B cell (primary cell): ENCODE measurements at regions not wholly inside any gene's neighbourhood (a gene's known extent, or its start where the extent isn't known, plus 50 kb on each side); places are given as distances from the start of the nearest gene placed in this dataset.

ENCODE experiments used
- ATAC-seq: fragments of 200-7000 bp; cut with Tn5 transposase; one replicate; pipeline ENCODE4 v1.10.0; 2021; ENCODE audit warnings: low read depth, mild to moderate bottlenecking, moderate number of reproducible peaks, moderate library complexity
- CTCF ChIA-PET: fragments of 350-600 bp; sonication (Branson Sonifier 250); formaldehyde crosslinking; loops from one replicate; lab custom pipeline; 2021; ENCODE audit warnings: antibody characterized with exemption, inconsistent platforms; lab: Charles Lee
- POLR2A ChIA-PET: fragments of 350-600 bp; sonication (Branson Sonifier 250); formaldehyde crosslinking; loops from one replicate; lab custom pipeline; 2021; ENCODE audit warnings: antibody characterized with exemption; lab: Charles Lee
- DNase-seq: peaks from one replicate; pipeline ENCODE4 v3.0.0; 2013
- H2AFZ ChIP-seq: 2 replicates; pipeline ENCODE4 v1.6.1; 2012; ENCODE audit warnings: mild to moderate bottlenecking, low read depth, low read length; ENCODE audit not compliant: insufficient read depth, poor library complexity, severe bottlenecking
- H3K27ac ChIP-seq, 2 donors: 1 replicate in 1 of 2; 2 replicates in 1 of 2; pipeline ENCODE4 v1.5.1; 2012 to 2013; ENCODE audit warnings: low read length in 2 of 2, mild to moderate bottlenecking in 2 of 2, moderate library complexity in 1 of 2
- H3K27me3 ChIP-seq, 4 experiments: fragments of 200-600 bp in 1 of 4; sonication (generic) in 1 of 4; replicated peaks in 1 of 4; 1 replicate in 2 of 4; 2 replicates in 2 of 4; pipeline versions ENCODE4 v1.6.1 to v1.7.0; 2013 to 2016; ENCODE audit warnings: low read length in 3 of 4, mild to moderate bottlenecking in 2 of 4, mixed read lengths in 1 of 4, moderate library complexity in 1 of 4; ENCODE audit not compliant: insufficient read depth in 4 of 4, control insufficient read depth in 3 of 4; ENCODE audit errors: control extremely low read depth in 1 of 4
- H3K36me3 ChIP-seq, 2 experiments: replicated peaks in 1 of 2; 1 replicate in 1 of 2; 2 replicates in 1 of 2; pipeline versions ENCODE4 v1.6.1 to v1.7.1; 2013; ENCODE audit warnings: low read length in 1 of 2; ENCODE audit not compliant: insufficient read depth in 2 of 2, control insufficient read depth in 1 of 2; ENCODE audit errors: control extremely low read depth in 1 of 2, extremely low read depth in 1 of 2
- H3K4me1 ChIP-seq, 2 donors: fragments of 200-600 bp in 1 of 2; sonication (generic) in 1 of 2; 1 replicate in 1 of 2; 2 replicates in 1 of 2; pipeline versions ENCODE4 v1.5.1 to v1.6.1; 2013 to 2017; ENCODE audit warnings: low read length in 2 of 2; ENCODE audit not compliant: control insufficient read depth in 2 of 2, insufficient read depth in 2 of 2
- H3K4me2 ChIP-seq: replicated peaks from 2 replicates; pipeline ENCODE3; 2012; ENCODE audit warnings: mild to moderate bottlenecking, low read depth, low read length; ENCODE audit not compliant: poor library complexity, severe bottlenecking
- H3K4me3 ChIP-seq, 5 experiments: fragments of 200-600 bp in 1 of 5; sonication (generic) in 1 of 5; 1 replicate in 3 of 5; 2 replicates in 2 of 5; pipeline versions ENCODE4 v1.5.1 to v1.7.0; 2011 to 2016; ENCODE audit warnings: low read length in 4 of 5, mild to moderate bottlenecking in 4 of 5, low read depth in 2 of 5, control low read depth in 1 of 5, moderate library complexity in 1 of 5; ENCODE audit not compliant: insufficient read depth in 1 of 5; ENCODE audit errors: control extremely low read depth in 1 of 5, extremely low read depth in 1 of 5
- H3K79me2 ChIP-seq: fragments of 200-600 bp; sonication (generic); one replicate; pipeline ENCODE4 v1.6.0; 2016; ENCODE audit warnings: low read length; ENCODE audit not compliant: control insufficient read depth, insufficient read depth
- H3K9ac ChIP-seq: fragments of 200-600 bp; sonication (generic); 2 replicates; pipeline ENCODE4 v1.6.1; 2017; ENCODE audit warnings: mild to moderate bottlenecking, low read length, moderate library complexity
- H3K9me3 ChIP-seq, 3 donors: one replicate each; pipeline versions ENCODE4 v1.6.1 to v1.7.1; 2013; ENCODE audit warnings: low read length in 2 of 3; ENCODE audit not compliant: control insufficient read depth in 2 of 3, insufficient read depth in 1 of 3; ENCODE audit errors: control extremely low read depth in 1 of 3
- H4K20me1 ChIP-seq: 2 replicates; pipeline ENCODE4 v1.6.0; 2012; ENCODE audit warnings: mild to moderate bottlenecking, low read length; ENCODE audit not compliant: insufficient read depth, control insufficient read depth, poor library complexity, severe bottlenecking
- H3K27ac Mint-ChIP-seq: one replicate; pipeline ENCODE4 v1.8.0; 2021; ENCODE audit warnings: mixed read lengths
- H3K27me3 Mint-ChIP-seq: one replicate; pipeline ENCODE4 v1.8.0; 2021; ENCODE audit warnings: mixed read lengths
- H3K4me1 Mint-ChIP-seq: one replicate; pipeline ENCODE4 v1.8.0; 2021; ENCODE audit warnings: mixed read lengths
- H3K4me3 Mint-ChIP-seq: one replicate; pipeline ENCODE4 v1.8.0; 2021; ENCODE audit warnings: mixed read lengths
- H3K9me3 Mint-ChIP-seq: one replicate; pipeline ENCODE4 v1.8.0; 2022; ENCODE audit warnings: mixed read lengths; ENCODE audit not compliant: insufficient read depth
- EZH2 ChIP-seq: IDR thresholded peaks from 2 replicates; pipeline ENCODE4 v1.6.1; 2012; ENCODE audit warnings: borderline replicate concordance, low read depth, mild to moderate bottlenecking, moderate library complexity, low read length; ENCODE audit not compliant: insufficient read depth, poor library complexity, severe bottlenecking
- WGBS: methylation state at CpG from one replicate; pipeline ENCODE4 v1.1.5; 2013; ENCODE audit warnings: missing lambda C conversion rate; ENCODE audit not compliant: insufficient coverage; 5-methylcytosine and 5-hydroxymethylcytosine counted together
- intact Hi-C: fragments of 100-400 bp; cut with micrococcal nuclease; formaldehyde crosslinking; loops from one replicate; pipeline ENCODE4 v1.10.0; 2022
- TF ChIP-seq, protein P1 (sequence below): fragments of 200-600 bp; IDR thresholded peaks from one replicate; pipeline ENCODE4 v1.8.0; 2022; ENCODE audit warnings: antibody characterized with exemption, mild to moderate bottlenecking

- Mint-ChIP-seq H3K27me3 (peaks cover 3% of the 10 kb centered on the region), H3K27ac (no peak overlapping the region), H3K4me3 (no peak overlapping the region), H3K4me1 (no peaks in the 10 kb centered on the region), H3K9me3 (no peaks in the 10 kb centered on the region)
- Histone ChIP-seq H3K4me1 (no peaks in the 10 kb centered on the region), H3K27ac (no peak overlapping the region), H3K4me3 (no peak overlapping the region), H3K4me2 (no peak overlapping the region), H3K79me2 (no peaks in the 10 kb centered on the region), H3K27me3 (no peaks in the 10 kb centered on the region), H2AFZ (no peak overlapping the region), H3K9me3 (no peaks in the 10 kb centered on the region), H3K9ac (no peak overlapping the region), H3K36me3 (no peaks in the 10 kb centered on the region), H4K20me1 (no peaks in the 10 kb centered on the region)
- ChIA-PET POLR2A (no interaction called here), CTCF (no interaction called here)
- ATAC-seq: no peak
- 90% methylated on average over 4 of the region's 6 CpGs for WGBS
- intact Hi-C loops: no loop called here
- TF ChIP-seq, protein P1, sequence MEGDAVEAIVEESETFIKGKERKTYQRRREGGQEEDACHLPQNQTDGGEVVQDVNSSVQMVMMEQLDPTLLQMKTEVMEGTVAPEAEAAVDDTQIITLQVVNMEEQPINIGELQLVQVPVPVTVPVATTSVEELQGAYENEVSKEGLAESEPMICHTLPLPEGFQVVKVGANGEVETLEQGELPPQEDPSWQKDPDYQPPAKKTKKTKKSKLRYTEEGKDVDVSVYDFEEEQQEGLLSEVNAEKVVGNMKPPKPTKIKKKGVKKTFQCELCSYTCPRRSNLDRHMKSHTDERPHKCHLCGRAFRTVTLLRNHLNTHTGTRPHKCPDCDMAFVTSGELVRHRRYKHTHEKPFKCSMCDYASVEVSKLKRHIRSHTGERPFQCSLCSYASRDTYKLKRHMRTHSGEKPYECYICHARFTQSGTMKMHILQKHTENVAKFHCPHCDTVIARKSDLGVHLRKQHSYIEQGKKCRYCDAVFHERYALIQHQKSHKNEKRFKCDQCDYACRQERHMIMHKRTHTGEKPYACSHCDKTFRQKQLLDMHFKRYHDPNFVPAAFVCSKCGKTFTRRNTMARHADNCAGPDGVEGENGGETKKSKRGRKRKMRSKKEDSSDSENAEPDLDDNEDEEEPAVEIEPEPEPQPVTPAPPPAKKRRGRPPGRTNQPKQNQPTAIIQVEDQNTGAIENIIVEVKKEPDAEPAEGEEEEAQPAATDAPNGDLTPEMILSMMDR: no peak
- no peak for TF ChIP-seq EZH2
- no peak for DNase-seq
Measured at GRCh38 chr13:76634431-76635191, 251.6 kb downstream of the KCTD12 start.

- intact Hi-C loops: no loop called here
- 13% methylated on average over 1 of the region's 3 CpGs for WGBS
- no peak overlapping the region for H3K9ac ChIP-seq
- no peaks in the 10 kb centered on the region for H4K20me1 ChIP-seq
- ChIA-PET CTCF (no interaction called here), POLR2A (no interaction called here)
- H3K79me2 ChIP-seq: no peaks in the 10 kb centered on the region
- peaks cover 3% of the 10 kb centered on the region for H3K27me3 Mint-ChIP-seq
- H3K4me3 Mint-ChIP-seq: no peak overlapping the region
- no peak overlapping the region for H3K4me2 ChIP-seq
- no peak for ATAC-seq
- H3K9me3 Mint-ChIP-seq: no peaks in the 10 kb centered on the region
- peaks cover 0 to 2% (median 0%) of the 10 kb centered on the region in 3 donors for H3K9me3 ChIP-seq
- DNase-seq: no peak
- no peaks in the 10 kb centered on the region for H3K4me1 Mint-ChIP-seq
- no peak overlapping the region for H3K4me3 ChIP-seq
- H3K4me1 ChIP-seq: no peaks in the 10 kb centered on the region
- no peak overlapping the region for H3K27ac Mint-ChIP-seq
- H3K36me3 ChIP-seq: no peaks in the 10 kb centered on the region
- TF ChIP-seq, protein P1: no peak
- no peak for TF ChIP-seq EZH2
- no peaks in the 10 kb centered on the region for H3K27me3 ChIP-seq
- no peak overlapping the region for H3K27ac ChIP-seq
- no peak overlapping the region for H2AFZ ChIP-seq
Measured at GRCh38 chr13:76632401-76633044, 253.7 kb downstream of the KCTD12 start.
